Glutamatergic neuron (in vitro differentiated cells): ENCODE measurements at regions not wholly inside any gene's neighbourhood (a gene's known extent, or its start where the extent isn't known, plus 50 kb on each side); places are given as distances from the start of the nearest gene placed in this dataset.

Source experiments
- DNase-seq: peaks from one replicate; pipeline ENCODE4 v3.0.0; 2022
- H3K27ac Mint-ChIP-seq: one replicate; pipeline ENCODE4 v1.8.0; 2020; ENCODE audit warnings: mild to moderate bottlenecking, mixed read lengths, inconsistent platforms; ENCODE audit not compliant: unreplicated experiment
- H3K27me3 Mint-ChIP-seq: one replicate; pipeline ENCODE4 v1.8.0; 2020; ENCODE audit warnings: mild to moderate bottlenecking, moderate library complexity, mixed read lengths, inconsistent platforms; ENCODE audit not compliant: unreplicated experiment
- H3K36me3 Mint-ChIP-seq: one replicate; pipeline ENCODE4 v1.8.0; 2020; ENCODE audit warnings: mild to moderate bottlenecking, mixed read lengths, inconsistent platforms; ENCODE audit not compliant: unreplicated experiment
- H3K4me1 Mint-ChIP-seq: one replicate; pipeline ENCODE4 v1.8.0; 2020; ENCODE audit warnings: mild to moderate bottlenecking, low read depth, mixed read lengths, inconsistent platforms; ENCODE audit not compliant: unreplicated experiment
- H3K4me3 Mint-ChIP-seq: one replicate; pipeline ENCODE4 v1.8.0; 2020; ENCODE audit warnings: mild to moderate bottlenecking, mixed read lengths, inconsistent platforms; ENCODE audit not compliant: unreplicated experiment
- H3K9me3 Mint-ChIP-seq: one replicate; pipeline ENCODE4 v1.8.0; 2020; ENCODE audit warnings: mild to moderate bottlenecking, moderate library complexity, mixed read lengths, inconsistent platforms; ENCODE audit not compliant: unreplicated experiment
- TF ChIP-seq, protein P1 (sequence below): fragments of 200-600 bp; sonication (generic); IDR thresholded peaks from one replicate; pipeline ENCODE4 v1.5.0; 2021; ENCODE audit not compliant: partially characterized antibody, unreplicated experiment

- Mint-ChIP-seq H3K4me3 (no peak overlapping the region), H3K4me1 (no peaks in the 10 kb centered on the region), H3K9me3 (no peaks in the 10 kb centered on the region), H3K27ac (no peak overlapping the region), H3K27me3 (no peaks in the 10 kb centered on the region), H3K36me3 (no peaks in the 10 kb centered on the region)
- TF ChIP-seq, protein P1, sequence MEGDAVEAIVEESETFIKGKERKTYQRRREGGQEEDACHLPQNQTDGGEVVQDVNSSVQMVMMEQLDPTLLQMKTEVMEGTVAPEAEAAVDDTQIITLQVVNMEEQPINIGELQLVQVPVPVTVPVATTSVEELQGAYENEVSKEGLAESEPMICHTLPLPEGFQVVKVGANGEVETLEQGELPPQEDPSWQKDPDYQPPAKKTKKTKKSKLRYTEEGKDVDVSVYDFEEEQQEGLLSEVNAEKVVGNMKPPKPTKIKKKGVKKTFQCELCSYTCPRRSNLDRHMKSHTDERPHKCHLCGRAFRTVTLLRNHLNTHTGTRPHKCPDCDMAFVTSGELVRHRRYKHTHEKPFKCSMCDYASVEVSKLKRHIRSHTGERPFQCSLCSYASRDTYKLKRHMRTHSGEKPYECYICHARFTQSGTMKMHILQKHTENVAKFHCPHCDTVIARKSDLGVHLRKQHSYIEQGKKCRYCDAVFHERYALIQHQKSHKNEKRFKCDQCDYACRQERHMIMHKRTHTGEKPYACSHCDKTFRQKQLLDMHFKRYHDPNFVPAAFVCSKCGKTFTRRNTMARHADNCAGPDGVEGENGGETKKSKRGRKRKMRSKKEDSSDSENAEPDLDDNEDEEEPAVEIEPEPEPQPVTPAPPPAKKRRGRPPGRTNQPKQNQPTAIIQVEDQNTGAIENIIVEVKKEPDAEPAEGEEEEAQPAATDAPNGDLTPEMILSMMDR = no peak
- no peak for DNase-seq
Measured at GRCh38 chr2:189298481-189298880, 118.9 kb upstream of the COL5A2 start.

GRCh38 chr2:189299974-189300373 lies 120.4 kb upstream of the COL5A2 start:
- H3K36me3 Mint-ChIP-seq = no peaks in the 10 kb centered on the region
- TF ChIP-seq, protein P1 = no peak
- H3K27ac Mint-ChIP-seq = no peak overlapping the region
- no peak overlapping the region for H3K4me3 Mint-ChIP-seq
- no peaks in the 10 kb centered on the region for H3K9me3 Mint-ChIP-seq
- no peaks in the 10 kb centered on the region for H3K4me1 Mint-ChIP-seq
- no peak for DNase-seq
- H3K27me3 Mint-ChIP-seq = no peaks in the 10 kb centered on the region

GRCh38 chr2:189300916-189301315 lies 121.4 kb upstream of the COL5A2 start:
- DNase-seq = no peak
- Mint-ChIP-seq H3K4me1 (no peaks in the 10 kb centered on the region), H3K36me3 (no peaks in the 10 kb centered on the region), H3K27me3 (no peaks in the 10 kb centered on the region), H3K9me3 (no peaks in the 10 kb centered on the region), H3K4me3 (no peak overlapping the region), H3K27ac (no peak overlapping the region)
- TF ChIP-seq, protein P1 = no peak

- Mint-ChIP-seq H3K4me3 (no peak overlapping the region), H3K27ac (no peak overlapping the region), H3K9me3 (no peaks in the 10 kb centered on the region), H3K27me3 (no peaks in the 10 kb centered on the region), H3K36me3 (no peaks in the 10 kb centered on the region), H3K4me1 (no peaks in the 10 kb centered on the region)
- DNase-seq = no peak
- TF ChIP-seq, protein P1 = no peak
Measured at GRCh38 chr2:189302274-189302948, 122.8 kb upstream of the COL5A2 start.

GRCh38 chr2:189304360-189304759 lies 124.8 kb upstream of the COL5A2 start:
- H3K27me3 Mint-ChIP-seq = no peaks in the 10 kb centered on the region
- no peaks in the 10 kb centered on the region for H3K4me1 Mint-ChIP-seq
- TF ChIP-seq, protein P1 = no peak
- H3K27ac Mint-ChIP-seq = no peak overlapping the region
- no peaks in the 10 kb centered on the region for H3K9me3 Mint-ChIP-seq
- no peak for DNase-seq
- no peak overlapping the region for H3K4me3 Mint-ChIP-seq
- H3K36me3 Mint-ChIP-seq = no peaks in the 10 kb centered on the region
